KMS-11 (cell line): ENCODE measurements at regions not wholly inside any gene's neighbourhood (a gene's known extent, or its start where the extent isn't known, plus 50 kb on each side); places are given as distances from the start of the nearest gene placed in this dataset.

Experiments
- H2AFZ ChIP-seq: fragments of 200-600 bp; sonication (generic); 2 replicates; pipeline ENCODE4 v1.6.1; 2016; ENCODE audit warnings: antibody characterized with exemption, mixed run types, low read depth
- H3K27ac ChIP-seq: fragments of 200-600 bp; sonication (generic); 2 replicates; pipeline ENCODE4 v1.6.1; 2016; ENCODE audit warnings: mild to moderate bottlenecking, mixed run types
- H3K27me3 ChIP-seq: fragments of 200-600 bp; sonication (generic); 2 replicates; pipeline ENCODE4 v1.6.1; 2017; ENCODE audit warnings: mild to moderate bottlenecking, low read depth, mixed run types, moderate library complexity; ENCODE audit not compliant: insufficient read depth
- H3K36me3 ChIP-seq: fragments of 200-600 bp; sonication (generic); 2 replicates; pipeline ENCODE4 v1.6.1; 2017; ENCODE audit warnings: mild to moderate bottlenecking, mixed run types; ENCODE audit not compliant: insufficient read depth
- H3K4me1 ChIP-seq: fragments of 200-600 bp; sonication (generic); 2 replicates; pipeline ENCODE4 v1.6.1; 2016; ENCODE audit warnings: mild to moderate bottlenecking, low read depth, mixed run types; ENCODE audit not compliant: poor library complexity, severe bottlenecking
- H3K4me2 ChIP-seq: fragments of 200-600 bp; sonication (generic); 2 replicates; pipeline ENCODE4 v1.7.0; 2016; ENCODE audit warnings: mild to moderate bottlenecking, mixed run types
- H3K4me3 ChIP-seq: fragments of 200-600 bp; sonication (generic); IDR thresholded peaks from 2 replicates; pipeline ENCODE4 v1.6.1; 2017; ENCODE audit warnings: low read depth, low read length, mixed read lengths; ENCODE audit not compliant: insufficient read depth
- H3K79me2 ChIP-seq: fragments of 200-600 bp; sonication (generic); 2 replicates; pipeline ENCODE4 v1.6.1; 2016; ENCODE audit warnings: low read depth, mixed run types; ENCODE audit not compliant: insufficient read depth
- H3K9ac ChIP-seq: fragments of 200-600 bp; sonication (generic); 2 replicates; pipeline ENCODE4 v1.6.1; 2016; ENCODE audit warnings: mild to moderate bottlenecking, mixed run types
- H4K20me1 ChIP-seq: fragments of 200-600 bp; sonication (generic); 2 replicates; pipeline ENCODE4 v1.6.1; 2016; ENCODE audit warnings: mild to moderate bottlenecking, mixed run types; ENCODE audit not compliant: insufficient read depth
- TF ChIP-seq, protein P1 (sequence below): fragments of 200-600 bp; sonication (generic); conservative IDR thresholded peaks from 2 replicates; pipeline ENCODE4 v1.6.1; 2017; ENCODE audit warnings: low read depth, mild to moderate bottlenecking, antibody characterized with exemption, low read length, moderate library complexity, mixed read lengths

DNA sequence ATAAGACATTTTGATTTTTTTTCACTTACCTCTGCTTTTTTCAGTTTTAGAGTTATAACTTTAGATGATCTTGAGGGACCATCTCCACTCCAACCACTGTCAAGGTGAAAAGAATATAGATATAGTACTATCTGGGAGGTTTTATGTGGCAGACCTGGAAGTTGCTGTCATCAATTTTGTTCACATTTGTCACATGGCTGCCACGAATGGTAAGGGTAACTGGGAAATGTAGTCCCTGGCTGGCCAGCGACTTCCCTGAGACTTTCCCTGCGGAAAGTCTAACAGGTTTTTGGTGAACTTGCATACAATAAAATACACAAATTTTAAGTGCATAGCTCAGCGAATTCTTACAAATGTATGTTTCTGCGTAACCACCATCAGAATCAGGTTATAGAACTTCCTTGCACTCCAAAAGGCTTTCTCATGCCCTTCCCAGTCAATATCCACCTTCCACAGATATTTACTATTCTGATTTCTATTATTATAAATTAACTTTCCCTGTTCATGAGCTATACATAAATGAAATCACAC, 121.5 kb downstream of the MAT2B start:
- H3K4me3 ChIP-seq = no peak overlapping the region
- H4K20me1 ChIP-seq = no peaks in the 10 kb centered on the region
- H3K27me3 ChIP-seq = no peaks in the 10 kb centered on the region
- no peak overlapping the region for H2AFZ ChIP-seq
- TF ChIP-seq, protein P1, sequence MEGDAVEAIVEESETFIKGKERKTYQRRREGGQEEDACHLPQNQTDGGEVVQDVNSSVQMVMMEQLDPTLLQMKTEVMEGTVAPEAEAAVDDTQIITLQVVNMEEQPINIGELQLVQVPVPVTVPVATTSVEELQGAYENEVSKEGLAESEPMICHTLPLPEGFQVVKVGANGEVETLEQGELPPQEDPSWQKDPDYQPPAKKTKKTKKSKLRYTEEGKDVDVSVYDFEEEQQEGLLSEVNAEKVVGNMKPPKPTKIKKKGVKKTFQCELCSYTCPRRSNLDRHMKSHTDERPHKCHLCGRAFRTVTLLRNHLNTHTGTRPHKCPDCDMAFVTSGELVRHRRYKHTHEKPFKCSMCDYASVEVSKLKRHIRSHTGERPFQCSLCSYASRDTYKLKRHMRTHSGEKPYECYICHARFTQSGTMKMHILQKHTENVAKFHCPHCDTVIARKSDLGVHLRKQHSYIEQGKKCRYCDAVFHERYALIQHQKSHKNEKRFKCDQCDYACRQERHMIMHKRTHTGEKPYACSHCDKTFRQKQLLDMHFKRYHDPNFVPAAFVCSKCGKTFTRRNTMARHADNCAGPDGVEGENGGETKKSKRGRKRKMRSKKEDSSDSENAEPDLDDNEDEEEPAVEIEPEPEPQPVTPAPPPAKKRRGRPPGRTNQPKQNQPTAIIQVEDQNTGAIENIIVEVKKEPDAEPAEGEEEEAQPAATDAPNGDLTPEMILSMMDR = no peak
- H3K79me2 ChIP-seq = no peaks in the 10 kb centered on the region
- no peak overlapping the region for H3K27ac ChIP-seq
- H3K4me2 ChIP-seq = no peak overlapping the region
- H3K36me3 ChIP-seq = no peaks in the 10 kb centered on the region
- H3K9ac ChIP-seq = no peak overlapping the region
- no peaks in the 10 kb centered on the region for H3K4me1 ChIP-seq

DNA sequence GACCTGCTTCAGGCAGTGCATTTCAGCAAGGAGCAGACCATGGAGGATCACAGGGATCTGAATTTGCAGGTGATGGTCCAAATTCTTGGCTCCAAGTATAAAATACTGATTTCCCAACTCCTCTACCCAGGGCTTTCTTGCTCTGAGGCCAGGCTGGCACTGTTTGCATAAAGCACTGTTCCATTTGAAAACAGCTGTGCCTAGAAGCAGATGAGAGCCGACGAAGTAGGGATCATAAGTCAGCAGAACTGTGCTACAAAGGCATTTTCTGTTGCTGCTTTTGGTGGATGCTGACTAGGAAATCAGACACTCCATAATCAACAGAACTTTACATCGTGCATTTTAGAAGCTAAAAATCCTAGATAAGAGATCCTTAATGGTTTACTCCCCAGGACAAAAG, 126.4 kb downstream of the MAT2B start:
- H3K9ac ChIP-seq = no peak overlapping the region
- TF ChIP-seq, protein P1 = no peak

DNA sequence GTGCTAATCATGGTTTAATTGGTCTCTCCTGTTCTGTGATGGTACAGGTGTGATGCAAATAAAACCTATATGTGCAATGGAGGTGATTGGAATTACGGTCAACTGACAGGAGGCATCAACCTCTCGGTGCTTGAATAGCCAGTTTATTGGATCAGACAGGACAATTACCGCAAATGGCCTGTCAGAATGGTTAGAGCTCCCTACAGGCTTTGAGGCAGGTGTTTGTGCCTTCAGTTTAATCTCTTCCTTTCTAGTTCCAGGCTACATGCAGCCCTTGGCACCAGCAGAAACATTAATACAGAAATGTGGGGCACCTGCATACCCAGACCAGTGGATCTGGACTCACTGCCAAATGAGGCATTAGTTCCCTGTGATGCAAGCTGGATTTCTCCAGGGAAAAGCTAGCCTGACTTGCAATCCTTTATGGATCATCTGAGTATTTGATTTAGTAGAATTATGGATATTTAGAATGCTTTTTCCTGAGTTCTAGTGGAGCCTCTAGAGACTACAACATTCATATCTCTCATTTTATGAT, 128.6 kb downstream of the MAT2B start:
- no peaks in the 10 kb centered on the region for H3K4me1 ChIP-seq
- H3K79me2 ChIP-seq = no peaks in the 10 kb centered on the region
- H3K4me3 ChIP-seq = no peak overlapping the region
- no peaks in the 10 kb centered on the region for H3K36me3 ChIP-seq
- H3K27ac ChIP-seq = no peak overlapping the region
- no peaks in the 10 kb centered on the region for H3K27me3 ChIP-seq
- no peak overlapping the region for H3K4me2 ChIP-seq
- no peak overlapping the region for H2AFZ ChIP-seq
- H3K9ac ChIP-seq = no peak overlapping the region
- TF ChIP-seq, protein P1 = no peak
- no peaks in the 10 kb centered on the region for H4K20me1 ChIP-seq

More for the DNA sequence above, 126.4 kb downstream of the MAT2B start:
- H3K27me3 ChIP-seq = no peaks in the 10 kb centered on the region
- H2AFZ ChIP-seq = no peak overlapping the region
- no peak overlapping the region for H3K4me3 ChIP-seq
- H4K20me1 ChIP-seq = no peaks in the 10 kb centered on the region
- H3K4me2 ChIP-seq = no peak overlapping the region
- no peaks in the 10 kb centered on the region for H3K36me3 ChIP-seq
- H3K27ac ChIP-seq = no peak overlapping the region
- H3K4me1 ChIP-seq = no peaks in the 10 kb centered on the region
- no peaks in the 10 kb centered on the region for H3K79me2 ChIP-seq

DNA sequence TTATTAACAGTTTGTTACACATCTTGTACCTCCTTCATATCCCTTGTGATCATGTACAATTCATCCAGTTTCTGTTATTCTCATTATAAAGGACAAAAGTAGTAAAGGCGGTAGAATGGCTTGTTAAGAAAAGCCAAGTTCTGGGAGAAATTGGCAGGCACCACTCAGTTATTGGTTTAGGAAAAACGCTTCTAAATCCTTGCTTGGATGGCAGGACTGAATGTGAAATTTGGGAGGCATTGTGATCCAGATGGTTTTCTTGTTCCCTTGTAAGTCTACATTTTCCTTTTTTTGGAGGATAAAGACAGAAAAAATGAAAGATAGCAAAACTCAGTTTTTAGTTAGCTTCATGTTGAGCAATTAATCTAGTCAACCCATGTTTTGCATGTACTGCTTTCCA, 130.2 kb downstream of the MAT2B start:
- Histone ChIP-seq H4K20me1 (no peaks in the 10 kb centered on the region), H3K36me3 (no peaks in the 10 kb centered on the region), H3K27ac (no peak overlapping the region), H2AFZ (no peak overlapping the region), H3K9ac (no peak overlapping the region), H3K4me3 (no peak overlapping the region), H3K4me2 (no peak overlapping the region), H3K27me3 (no peaks in the 10 kb centered on the region), H3K4me1 (no peaks in the 10 kb centered on the region), H3K79me2 (no peaks in the 10 kb centered on the region)
- TF ChIP-seq, protein P1 = no peak
